K562 (cell line): ENCODE measurements at regions not wholly inside any gene's neighbourhood (a gene's known extent, or its start where the extent isn't known, plus 50 kb on each side); places are given as distances from the start of the nearest gene placed in this dataset.

Experiments
- ARID4B ChIP-seq: sonication (generic); formaldehyde crosslinking; IDR thresholded peaks from 2 replicates; pipeline ENCODE4 v1.8.0; 2022; ENCODE audit warnings: mild to moderate bottlenecking, missing genetic modification reagents
- CHD2 ChIP-seq: IDR thresholded peaks from 2 replicates; pipeline ENCODE4 v1.6.1; 2011; ENCODE audit warnings: low read depth, low read length
- FOXJ3 ChIP-seq: sonication (generic); formaldehyde crosslinking; IDR thresholded peaks from 2 replicates; pipeline ENCODE4 v1.4.0; 2020; ENCODE audit warnings: mild to moderate bottlenecking, missing genetic modification reagents
- MEF2D ChIP-seq: conservative IDR thresholded peaks from 2 replicates; pipeline ENCODE4 v1.6.1; 2016; ENCODE audit warnings: low read depth, missing genetic modification characterization, missing compliant biosample characterization
- PBX2 ChIP-seq, 2 experiments: IDR thresholded peaks in 1 of 2; conservative IDR thresholded peaks in 1 of 2; 2 replicates each; pipeline ENCODE4 v1.6.1; 2016; ENCODE audit warnings: low read depth in 2 of 2, mild to moderate bottlenecking in 1 of 2, missing compliant biosample characterization in 1 of 2, missing genetic modification characterization in 1 of 2, moderate library complexity in 1 of 2
- RBM15 ChIP-seq: fragments of 200-400 bp; formaldehyde crosslinking; IDR thresholded peaks from 2 replicates; pipeline ENCODE4 v1.6.1; 2018; ENCODE audit warnings: mild to moderate bottlenecking, low read length, moderate library complexity; ENCODE audit not compliant: insufficient read depth
- UBTF ChIP-seq, 2 experiments: IDR thresholded peaks; 2 replicates each; pipeline ENCODE4 v1.6.1; 2012; ENCODE audit warnings: improper control_type of control experiment in 2 of 2, low read depth in 2 of 2, low read length in 2 of 2, borderline replicate concordance in 1 of 2
- ZNF57 ChIP-seq: fragments of 450-650 bp; formaldehyde crosslinking; IDR thresholded peaks from 2 replicates; pipeline ENCODE4 v1.4.0; 2020; ENCODE audit warnings: mild to moderate bottlenecking, moderate library complexity

- no peak for TF ChIP-seq FOXJ3 (CRISPR knock-in tag)
- TF ChIP-seq CHD2: no peak
- TF ChIP-seq RBM15: no peak
- TF ChIP-seq MEF2D: no peak
- no peak for TF ChIP-seq UBTF (IDR thresholded peaks at IDR 0.05; ENCODE audit: borderline replicate concordance in 1 of 2, low read depth in 2 of 2, low read length in 2 of 2)
- no peak for TF ChIP-seq PBX2 (CRISPR knock-in tag; IDR thresholded peaks at IDR 0.05; ENCODE audit: low read depth)
- TF ChIP-seq PBX2 (tag; conservative IDR thresholded peaks at IDR 0.05; ENCODE audit: low read depth): no peak
- TF ChIP-seq ZNF57 (CRISPR knock-in tag): no peak
- no peak for TF ChIP-seq ARID4B
Observed at GRCh38 chr15:49758856-49759255, 138.0 kb downstream of the DTWD1 start.
